Progenitor cell of endocrine pancreas (in vitro differentiated cells): ENCODE measurements at regions not wholly inside any gene's neighbourhood (a gene's known extent, or its start where the extent isn't known, plus 50 kb on each side); places are given as distances from the start of the nearest gene placed in this dataset.

ENCODE experiments used
- DNase-seq: peaks from one replicate; pipeline ENCODE4 v3.0.0; 2021; ENCODE audit warnings: low spot score; ENCODE audit not compliant: unreplicated experiment
- H3K27ac Mint-ChIP-seq: 2 replicates; pipeline ENCODE4 v1.8.0; 2021; ENCODE audit warnings: mild to moderate bottlenecking, moderate library complexity, mixed read lengths
- H3K27me3 Mint-ChIP-seq: 2 replicates; pipeline ENCODE4 v1.8.0; 2021; ENCODE audit warnings: mixed read lengths
- H3K36me3 Mint-ChIP-seq: 2 replicates; pipeline ENCODE4 v1.8.0; 2022; ENCODE audit warnings: mixed read lengths; ENCODE audit not compliant: insufficient read depth
- H3K4me1 Mint-ChIP-seq: 2 replicates; pipeline ENCODE4 v1.8.0; 2021; ENCODE audit warnings: low read depth, mixed read lengths
- H3K4me3 Mint-ChIP-seq: 2 replicates; pipeline ENCODE4 v1.8.0; 2021; ENCODE audit warnings: low read depth, mild to moderate bottlenecking, moderate library complexity, mixed read lengths
- H3K9me3 Mint-ChIP-seq: 2 replicates; pipeline ENCODE4 v1.8.0; 2021; ENCODE audit warnings: low read depth, mixed read lengths
- CTCF ChIP-seq: fragments of 200-600 bp; sonication (generic); IDR thresholded peaks from one replicate; pipeline ENCODE4 v1.5.0; 2021; ENCODE audit warnings: antibody characterized with exemption, mild to moderate bottlenecking; ENCODE audit not compliant: unreplicated experiment

- no peak for DNase-seq
- Mint-ChIP-seq H3K36me3 (peaks cover under 1% of the 10 kb centered on the region), H3K4me1 (peaks cover 5% of the 10 kb centered on the region), H3K4me3 (no peak overlapping the region), H3K27ac (no peak overlapping the region), H3K9me3 (peaks cover 9% of the 10 kb centered on the region), H3K27me3 (peaks cover 12% of the 10 kb centered on the region)
- no peak for TF ChIP-seq CTCF
Measured at GRCh38 chr3:66574091-66574490, 73.3 kb upstream of the LRIG1 start.

- H3K4me1 Mint-ChIP-seq = peaks cover 3% of the 10 kb centered on the region
- H3K27me3 Mint-ChIP-seq = peaks cover 13% of the 10 kb centered on the region
- H3K9me3 Mint-ChIP-seq = peaks cover 15% of the 10 kb centered on the region
- peaks cover 1% of the 10 kb centered on the region for H3K36me3 Mint-ChIP-seq
- no peak overlapping the region for H3K4me3 Mint-ChIP-seq
- no peak for TF ChIP-seq CTCF
- no peak for DNase-seq
- H3K27ac Mint-ChIP-seq = no peak overlapping the region
Measured at GRCh38 chr3:66577426-66578203, 76.8 kb upstream of the LRIG1 start.

- H3K27ac Mint-ChIP-seq = no peak overlapping the region
- DNase-seq = no peak
- peaks cover 17% of the 10 kb centered on the region for H3K27me3 Mint-ChIP-seq
- TF ChIP-seq CTCF = no peak
- peaks cover 5% of the 10 kb centered on the region for H3K4me1 Mint-ChIP-seq
- H3K36me3 Mint-ChIP-seq = peaks cover 1% of the 10 kb centered on the region
- H3K4me3 Mint-ChIP-seq = no peak overlapping the region
- peaks cover 15% of the 10 kb centered on the region for H3K9me3 Mint-ChIP-seq
Measured at GRCh38 chr3:66581256-66581655, 80.4 kb upstream of the LRIG1 start.

DNA sequence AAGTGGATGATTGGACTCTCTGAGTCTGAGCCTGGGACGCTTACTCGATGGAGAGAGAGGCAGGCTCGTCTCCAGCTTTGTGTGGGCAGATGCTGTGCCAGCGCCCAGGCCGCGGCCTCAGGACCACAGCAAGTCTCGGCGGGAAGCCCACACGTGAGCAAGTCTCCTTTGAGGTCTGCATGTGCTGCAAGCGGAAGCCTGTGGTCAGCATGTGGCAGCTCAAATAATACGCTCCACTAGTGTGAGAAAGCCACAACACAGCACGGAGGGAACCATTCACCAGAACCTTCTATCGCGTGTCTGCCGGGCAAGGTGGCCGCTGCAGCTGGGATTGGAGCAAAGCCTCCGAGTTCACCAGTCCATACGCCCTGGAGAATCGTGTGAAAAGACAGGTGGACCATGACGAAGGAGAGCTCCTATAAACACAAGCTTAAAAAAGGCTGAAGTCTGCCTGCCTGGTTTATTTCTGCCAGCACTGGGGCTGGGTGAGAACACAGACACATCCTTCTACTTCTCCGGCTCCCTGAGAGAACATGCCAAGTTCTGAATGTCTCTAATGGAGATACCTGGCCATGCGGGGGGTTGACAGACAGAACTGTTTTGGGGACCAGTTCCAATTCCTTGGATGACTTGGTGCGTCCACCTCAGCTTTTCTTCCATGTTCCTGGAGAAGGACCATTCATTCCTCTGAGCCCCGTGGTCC is 82.0 kb upstream of the LRIG1 start:
- H3K27me3 Mint-ChIP-seq = peaks cover 17% of the 10 kb centered on the region
- DNase-seq = no peak
- no peak overlapping the region for H3K4me3 Mint-ChIP-seq
- peaks cover 2% of the 10 kb centered on the region for H3K4me1 Mint-ChIP-seq
- TF ChIP-seq CTCF = no peak
- H3K27ac Mint-ChIP-seq = no peak overlapping the region
- H3K9me3 Mint-ChIP-seq = peaks cover 15% of the 10 kb centered on the region
- peaks cover 1% of the 10 kb centered on the region for H3K36me3 Mint-ChIP-seq

DNA sequence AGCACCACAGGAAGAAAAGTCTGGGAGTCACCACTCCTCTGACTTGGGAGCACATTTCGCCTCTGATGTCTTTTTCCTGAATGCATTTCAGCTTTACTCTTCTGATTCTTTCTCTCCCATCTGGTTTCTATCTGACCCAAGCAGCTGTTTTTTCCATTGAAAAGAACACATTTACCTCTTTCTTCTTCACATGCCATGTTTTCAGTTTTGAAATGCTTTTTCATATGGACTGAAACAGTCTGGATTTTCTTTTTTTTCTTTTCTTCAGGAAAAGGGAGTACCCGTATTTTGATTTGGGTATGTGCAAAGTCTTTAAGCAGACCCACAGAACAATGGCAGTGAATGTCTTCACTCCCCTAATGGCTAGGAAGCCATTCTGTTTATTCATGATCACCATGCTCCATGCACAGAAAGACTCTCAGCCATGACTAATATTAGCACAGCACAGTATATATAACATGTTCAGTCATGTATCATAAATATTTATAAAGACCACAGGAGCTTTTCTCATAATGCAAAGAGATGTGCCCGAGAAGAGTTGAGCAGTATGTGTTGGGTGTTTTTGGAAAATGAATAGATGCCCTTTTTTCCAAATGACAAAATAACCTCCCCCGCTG is 82.7 kb upstream of the LRIG1 start:
- H3K9me3 Mint-ChIP-seq = peaks cover 12% of the 10 kb centered on the region
- DNase-seq = no peak
- H3K4me3 Mint-ChIP-seq = no peak overlapping the region
- peaks cover 1% of the 10 kb centered on the region for H3K36me3 Mint-ChIP-seq
- H3K4me1 Mint-ChIP-seq = peaks cover 2% of the 10 kb centered on the region
- peaks cover 17% of the 10 kb centered on the region for H3K27me3 Mint-ChIP-seq
- H3K27ac Mint-ChIP-seq = no peak overlapping the region
- TF ChIP-seq CTCF = no peak
